Prostate gland (tissue), 2 donors: ENCODE measurements at regions not wholly inside any gene's neighbourhood (a gene's known extent, or its start where the extent isn't known, plus 50 kb on each side); places are given as distances from the start of the nearest gene placed in this dataset.

Source experiments
- CTCF ChIP-seq, 4 experiments: fragments of 200-600 bp in 2 of 4; fragments of 450-650 bp in 2 of 4; sonication (generic) in 2 of 4; IDR thresholded peaks; 1 replicate in 3 of 4; 2 replicates in 1 of 4; pipeline ENCODE4 v1.5.1; 2016 to 2019; ENCODE audit warnings: antibody characterized with exemption in 4 of 4, mild to moderate bottlenecking in 2 of 4, moderate library complexity in 2 of 4
- POLR2A ChIP-seq: fragments of 450-650 bp; IDR thresholded peaks from one replicate; pipeline ENCODE4 v1.6.1; 2016; ENCODE audit warnings: antibody characterized with exemption, mild to moderate bottlenecking
- POLR2AphosphoS5 ChIP-seq: sonication (generic); formaldehyde crosslinking; IDR thresholded peaks from one replicate; pipeline ENCODE4 v1.6.1; 2017; ENCODE audit warnings: antibody characterized with exemption

GRCh38 chr9:87250205-87250604 is 247.5 kb upstream of the DAPK1 start:
- TF ChIP-seq CTCF (IDR thresholded peaks at IDR 0.05) (no peak), POLR2AphosphoS5 (no peak), POLR2A (no peak)
